KBM-7 (cell line): ENCODE measurements at regions not wholly inside any gene's neighbourhood (a gene's known extent, or its start where the extent isn't known, plus 50 kb on each side); places are given as distances from the start of the nearest gene placed in this dataset.

Experiments used
- DNase-seq: peaks from one replicate; pipeline ENCODE4 v3.0.0-alpha.2; 2015
- in situ Hi-C: fragments of 300-500 bp; cut with MboI; formaldehyde crosslinking; loops from 2 replicates; pipeline ENCODE4 v1.14.3; 2020; ENCODE audit warnings: low sequenced_read_pairs, low pct_unique_long_range_greater_than_20kb, mixed read lengths

GRCh38 chr6:40743226-40743625, 156.1 kb upstream of the LRFN2 start:
- no peak for DNase-seq

GRCh38 chr6:40740518-40740917, 153.4 kb upstream of the LRFN2 start:
- in situ Hi-C loops, result no loop called here
- DNase-seq, result no peak

More at GRCh38 chr6:40743226-40743625, 156.1 kb upstream of the LRFN2 start:
- in situ Hi-C loops, result no loop called here

GRCh38 chr6:40738551-40739193, 151.5 kb upstream of the LRFN2 start:
- DNase-seq, result no peak
- in situ Hi-C loops, result no loop called here

DNA sequence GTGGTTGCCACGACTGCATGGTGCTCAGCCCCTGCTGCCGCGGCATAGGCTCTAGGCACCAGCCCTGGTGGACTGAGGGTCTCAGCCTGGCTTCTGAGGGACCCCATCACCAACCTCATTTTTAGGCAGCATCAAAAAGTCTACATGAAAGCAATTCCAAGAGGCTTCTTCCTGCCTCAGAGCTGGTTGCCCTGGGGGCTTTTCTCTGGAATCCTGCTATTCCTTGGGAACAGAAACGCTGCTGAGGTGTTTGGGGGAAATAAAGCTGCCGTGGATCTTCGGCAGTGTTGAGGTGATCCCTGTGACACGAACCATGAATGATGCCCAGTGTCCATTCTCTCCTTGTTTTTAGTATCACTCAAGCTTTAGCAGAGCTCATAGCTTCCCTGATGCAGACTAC, 148.4 kb upstream of the LRFN2 start:
- DNase-seq, result no peak
- in situ Hi-C loops, result no loop called here

DNA sequence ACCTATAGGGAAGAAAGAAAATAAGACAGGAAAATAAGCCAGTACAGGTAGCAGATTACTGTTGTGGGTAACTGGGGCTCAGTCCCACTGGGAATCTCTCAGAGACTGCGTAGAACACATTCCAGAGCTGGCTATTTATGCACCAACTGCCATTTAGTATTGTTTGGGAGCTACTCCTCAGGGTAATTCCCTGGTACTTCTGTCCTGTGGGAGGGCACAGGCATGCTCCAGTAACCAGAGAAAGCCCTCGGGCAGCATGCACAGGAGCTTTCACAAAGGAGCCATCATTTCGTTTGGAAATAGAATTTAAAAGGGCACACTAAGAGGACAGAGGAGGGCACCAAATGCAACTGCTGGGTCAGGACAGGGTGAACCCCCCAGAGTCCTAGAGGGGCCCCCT, 148.0 kb upstream of the LRFN2 start:
- DNase-seq, result no peak
- in situ Hi-C loops, result no loop called here

- no peak for DNase-seq
- in situ Hi-C loops, result no loop called here
These were observed 147.4 kb upstream of the LRFN2 start for GRCh38 chr6:40734607-40735006.

DNA sequence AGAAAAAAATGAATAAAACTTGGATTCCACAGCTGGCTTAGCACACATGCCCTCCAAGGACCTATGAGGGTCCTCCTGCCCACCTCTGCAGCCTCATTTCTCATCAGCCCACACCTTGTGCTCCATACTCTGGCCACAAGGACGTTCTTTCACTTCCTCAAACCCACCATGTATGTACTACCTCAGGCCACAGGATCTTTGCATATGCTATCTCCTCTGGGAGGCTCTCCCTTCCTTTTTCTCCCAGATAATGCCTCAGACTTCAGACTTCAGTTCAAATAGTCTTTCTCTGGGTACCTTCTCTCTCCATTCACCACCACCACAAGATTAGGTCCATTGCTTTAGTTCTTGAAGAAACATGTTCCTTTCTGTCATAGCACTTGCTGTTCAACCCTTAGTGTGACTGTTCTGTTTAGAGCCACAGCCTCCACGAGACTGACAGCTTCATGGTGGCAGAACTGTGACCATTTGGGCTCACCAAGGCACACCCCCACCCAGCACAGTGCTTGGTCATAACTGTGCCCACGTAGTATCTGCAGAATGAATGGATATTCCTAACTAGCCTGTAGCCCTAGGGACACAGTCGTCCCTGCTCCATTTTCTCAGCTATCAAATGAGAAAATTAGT, 146.7 kb upstream of the LRFN2 start:
- in situ Hi-C loops, result no loop called here
- DNase-seq, result no peak

- no peak for DNase-seq
These were observed 146.1 kb upstream of the LRFN2 start for GRCh38 chr6:40733290-40733689.

GRCh38 chr6:40732878-40733277, 145.7 kb upstream of the LRFN2 start:
- DNase-seq, result no peak
- in situ Hi-C loops, result no loop called here

More at GRCh38 chr6:40733290-40733689, 146.1 kb upstream of the LRFN2 start:
- in situ Hi-C loops, result no loop called here

GRCh38 chr6:40728643-40729042, 141.5 kb upstream of the LRFN2 start:
- in situ Hi-C loops, result no loop called here
- no peak for DNase-seq

DNA sequence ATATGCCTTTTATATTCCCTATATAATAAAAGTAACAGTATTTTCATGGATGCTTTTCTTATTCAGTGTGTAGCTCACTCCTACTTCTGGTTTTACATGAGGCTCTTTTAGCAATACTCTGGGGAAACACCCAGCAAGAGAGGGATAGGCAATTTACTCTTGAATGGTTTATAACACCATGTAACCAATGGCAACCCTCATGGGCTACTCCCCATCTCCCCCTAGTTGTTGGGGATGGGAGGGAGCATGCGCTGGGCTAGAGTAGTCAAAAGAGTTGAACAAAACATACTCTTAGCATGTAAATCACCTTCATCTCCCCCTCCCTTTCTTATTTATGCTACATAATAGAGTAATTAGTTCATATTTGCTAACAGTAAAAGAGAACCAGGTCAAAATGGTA, 140.1 kb upstream of the LRFN2 start:
- DNase-seq, result no peak
- in situ Hi-C loops, result no loop called here

GRCh38 chr6:40726853-40727252, 139.7 kb upstream of the LRFN2 start:
- in situ Hi-C loops, result no loop called here
- DNase-seq, result no peak

- no peak for DNase-seq
- in situ Hi-C loops, result no loop called here
These were observed 138.2 kb upstream of the LRFN2 start for GRCh38 chr6:40725390-40725789.

GRCh38 chr6:40724886-40725285, 137.7 kb upstream of the LRFN2 start:
- in situ Hi-C loops, result no loop called here
- no peak for DNase-seq

GRCh38 chr6:40723967-40724366, 136.8 kb upstream of the LRFN2 start:
- in situ Hi-C loops, result no loop called here
- no peak for DNase-seq

DNA sequence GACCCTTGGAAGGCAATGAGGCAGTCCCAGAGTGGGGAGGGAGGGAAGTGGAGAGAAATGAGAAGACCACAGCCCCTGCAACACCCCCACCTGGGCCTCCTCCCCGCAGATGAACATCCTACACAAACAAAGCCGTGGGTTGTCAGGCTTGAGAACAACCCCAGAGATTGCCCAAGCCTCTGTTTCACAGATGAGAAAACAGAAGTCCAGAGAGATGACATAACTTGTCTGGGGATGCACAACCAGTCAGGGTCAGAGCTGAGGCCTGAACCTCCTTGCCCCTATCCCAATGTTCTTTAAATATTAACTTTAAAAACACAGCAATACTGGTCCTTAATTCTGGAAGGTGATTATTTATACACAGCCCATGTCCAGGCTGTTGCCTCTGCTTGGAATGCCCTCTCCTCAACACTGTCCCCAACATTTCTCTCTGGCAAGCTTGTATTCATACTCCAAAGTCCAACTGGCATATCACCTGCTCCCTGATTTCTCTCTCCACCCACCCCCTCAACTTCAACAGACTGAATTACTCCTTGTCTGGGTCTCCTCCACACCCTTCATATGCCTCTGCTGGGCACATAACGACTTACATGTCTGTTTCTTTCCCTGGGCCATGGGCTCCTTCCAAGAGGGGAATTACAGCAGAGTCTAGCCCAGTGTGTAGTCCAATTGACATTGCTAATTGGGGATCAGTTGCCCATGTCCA, 135.5 kb upstream of the LRFN2 start:
- in situ Hi-C loops, result no loop called here
- no peak for DNase-seq

DNA sequence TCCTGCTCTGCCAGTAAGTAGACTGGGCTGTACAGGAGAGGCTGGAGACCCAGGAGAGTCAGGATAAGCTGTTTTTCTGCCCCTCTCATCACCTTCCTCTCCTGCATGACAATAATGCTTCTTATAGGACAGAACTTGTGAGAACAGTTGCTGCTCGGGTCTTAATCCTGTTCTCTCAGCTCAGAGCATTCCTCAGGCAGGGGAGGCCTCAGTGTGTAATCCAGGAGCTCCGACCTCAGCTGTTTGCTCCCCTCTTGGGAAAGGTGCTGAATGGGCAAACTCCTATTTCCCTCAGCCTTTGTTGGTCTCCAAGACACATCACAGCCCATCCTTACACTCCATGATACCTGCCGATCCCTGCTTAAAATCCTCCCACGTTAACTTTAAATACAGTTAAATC, 134.9 kb upstream of the LRFN2 start:
- DNase-seq, result no peak
- in situ Hi-C loops, result no loop called here

GRCh38 chr6:40721271-40721952, 134.2 kb upstream of the LRFN2 start:
- DNase-seq, result no peak
- in situ Hi-C loops, result no loop called here

DNA sequence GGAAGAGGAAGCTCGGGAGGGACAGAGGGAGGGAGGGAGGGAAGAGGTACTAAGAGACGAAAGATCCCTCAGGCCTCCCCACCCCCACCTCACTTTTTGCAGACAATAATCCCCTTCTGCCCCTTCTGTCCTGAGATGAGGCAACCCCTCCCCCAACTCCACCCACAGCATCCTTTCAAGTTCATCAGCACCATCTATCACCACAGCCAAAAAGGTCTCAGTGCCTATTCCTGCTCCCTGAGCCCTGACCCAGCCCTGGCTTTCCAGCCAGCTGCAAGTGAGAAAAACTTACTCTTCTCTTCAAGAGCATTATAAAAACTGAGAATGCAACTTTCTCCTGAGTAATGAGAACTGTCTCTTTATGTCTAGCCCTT, 133.2 kb upstream of the LRFN2 start:
- in situ Hi-C loops, result no loop called here
- DNase-seq, result no peak
